Naive thymus-derived CD8-positive, alpha-beta T cell (primary cell): ENCODE measurements at regions not wholly inside any gene's neighbourhood (a gene's known extent, or its start where the extent isn't known, plus 50 kb on each side); places are given as distances from the start of the nearest gene placed in this dataset.
"Not testable (repeated sequence)": the region's sequence is repeated elsewhere in the genome, so short reads cannot be mapped to it uniquely, and the experiment has no call there.

Experiments
- ATAC-seq, 2 donors: fragments of 150-1000 bp; cut with Tn5 transposase in 1 of 2; sonication (Bioruptor Pico), chemical (Tn5 transposase) in 1 of 2; 1 replicate in 1 of 2; 2 replicates in 1 of 2; pipeline ENCODE4 v1.10.0; 2021; ENCODE audit warnings: mild to moderate bottlenecking in 2 of 2, moderate library complexity in 2 of 2
- POLR2A ChIA-PET: fragments of 350-600 bp; sonication (Branson Sonifier 250); formaldehyde crosslinking; loops from one replicate; lab custom pipeline; 2021; ENCODE audit warnings: antibody characterized with exemption; lab: Charles Lee
- DNase-seq, 10 donors: peaks; one replicate each; pipeline versions ENCODE4 v3.0.0 to v3.0.0-alpha.2; 2020 to 2022
- H3K27ac Mint-ChIP-seq, 10 donors: one replicate each; pipeline ENCODE4 v1.8.0; 2020 to 2022; ENCODE audit warnings: mild to moderate bottlenecking in 10 of 10, mixed read lengths in 10 of 10, moderate library complexity in 4 of 10, inconsistent platforms in 1 of 10
- H3K27me3 Mint-ChIP-seq, 5 donors: one replicate each; pipeline ENCODE4 v1.8.0; 2021 to 2022; ENCODE audit warnings: mixed read lengths in 5 of 5
- H3K36me3 Mint-ChIP-seq, 3 donors: one replicate each; pipeline ENCODE4 v1.8.0; 2020 to 2022; ENCODE audit warnings: mixed read lengths in 3 of 3, mild to moderate bottlenecking in 2 of 3, inconsistent platforms in 1 of 3
- H3K4me1 Mint-ChIP-seq, 4 donors: one replicate each; pipeline ENCODE4 v1.8.0; 2021 to 2022; ENCODE audit warnings: mixed read lengths in 4 of 4
- H3K4me3 Mint-ChIP-seq, 10 donors: one replicate each; pipeline ENCODE4 v1.8.0; 2020 to 2022; ENCODE audit warnings: mild to moderate bottlenecking in 10 of 10, mixed read lengths in 10 of 10, moderate library complexity in 6 of 10, inconsistent platforms in 1 of 10
- H3K9me3 Mint-ChIP-seq, 9 donors: one replicate each; pipeline ENCODE4 v1.8.0; 2020 to 2022; ENCODE audit warnings: mixed read lengths in 9 of 9, mild to moderate bottlenecking in 3 of 9, inconsistent platforms in 1 of 9, moderate library complexity in 1 of 9

DNA sequence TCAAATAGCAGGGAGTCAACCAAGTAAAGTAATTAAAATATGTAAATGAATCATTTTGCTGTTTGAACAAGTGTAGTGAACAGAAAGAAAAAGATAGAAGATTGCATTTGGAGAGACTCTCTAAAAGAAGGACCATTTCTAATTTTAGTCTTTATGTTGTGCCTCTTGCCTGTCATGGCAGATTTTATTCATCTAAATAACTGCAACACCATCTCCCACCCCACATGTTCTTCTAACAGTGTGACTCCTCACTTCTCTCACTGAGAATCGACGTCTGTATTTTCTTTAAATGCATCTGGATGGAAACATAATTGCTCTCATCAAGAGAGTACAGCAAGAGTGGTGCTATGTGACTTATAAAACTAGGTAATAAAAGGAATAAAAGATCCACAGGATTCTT, 439.9 kb upstream of the GBE1 start:
- Mint-ChIP-seq H3K27me3 (peaks cover 0 to 4% (median 0%) of the 10 kb centered on the region in 5 donors), H3K27ac (no peak overlapping the region), H3K4me1 (peaks cover 0 to 3% (median 0%) of the 10 kb centered on the region in 4 donors), H3K9me3 (peaks cover 0 to 11% (median 0%) of the 10 kb centered on the region in 9 donors), H3K36me3 (no peaks in the 10 kb centered on the region), H3K4me3 (no peak overlapping the region)
- POLR2A ChIA-PET, result no interaction called here
- no peak for ATAC-seq
- no peak for DNase-seq

DNA sequence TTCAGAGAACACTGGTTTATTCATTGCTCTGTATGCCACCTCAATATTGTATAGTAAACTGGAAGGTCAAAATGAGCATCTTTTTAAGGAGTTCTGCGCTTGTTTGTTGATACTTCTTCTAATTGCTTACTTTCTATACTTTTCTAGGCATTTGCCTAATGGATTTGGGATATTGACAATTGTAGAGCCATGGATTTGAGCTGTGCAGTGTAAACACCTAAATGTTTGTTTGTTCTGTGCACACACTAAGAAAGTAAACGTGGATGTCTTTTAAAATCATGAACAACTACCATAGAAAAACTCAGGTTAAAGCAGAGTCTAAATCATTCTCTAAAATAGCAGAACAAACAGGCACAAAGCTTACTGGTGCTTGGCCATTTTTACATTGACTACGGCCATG, 436.6 kb upstream of the GBE1 start:
- ATAC-seq (no peak), DNase-seq (no peak)
- POLR2A ChIA-PET, result no interaction called here
- Mint-ChIP-seq H3K27me3 (peaks cover 0 to 2% (median 0%) of the 10 kb centered on the region in 5 donors), H3K9me3 (peaks cover 0 to 2% (median 0%) of the 10 kb centered on the region in 9 donors), H3K27ac (no peak overlapping the region), H3K36me3 (no peaks in the 10 kb centered on the region), H3K4me1 (no peaks in the 10 kb centered on the region), H3K4me3 (no peak overlapping the region)

DNA sequence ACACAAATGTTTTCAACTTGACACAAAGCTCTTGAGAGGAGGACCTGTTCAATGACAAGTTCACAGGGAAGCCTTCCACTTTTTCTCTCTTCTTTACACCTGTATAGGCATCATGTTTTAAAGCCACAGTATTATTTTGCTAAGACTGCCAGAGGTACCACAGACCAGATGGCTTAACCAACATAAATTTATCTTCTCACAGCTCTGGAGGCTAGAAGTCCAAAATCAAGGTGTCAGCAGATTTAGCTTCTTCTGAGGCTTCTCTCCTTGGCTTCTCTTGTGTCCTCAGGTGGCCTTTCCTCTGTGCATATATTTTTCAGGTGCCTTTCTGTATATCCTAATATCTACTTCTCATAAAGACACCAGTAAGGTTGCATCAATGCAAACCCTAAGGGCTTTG, 435.2 kb upstream of the GBE1 start:
- peaks cover 0 to 2% (median 0%) of the 10 kb centered on the region in 9 donors for H3K9me3 Mint-ChIP-seq
- H3K27ac Mint-ChIP-seq, result no peak overlapping the region
- no peak for DNase-seq
- peaks cover 0 to 3% (median 0%) of the 10 kb centered on the region in 5 donors for H3K27me3 Mint-ChIP-seq
- no peak overlapping the region for H3K4me3 Mint-ChIP-seq
- POLR2A ChIA-PET, result no interaction called here
- H3K4me1 Mint-ChIP-seq, result no peaks in the 10 kb centered on the region
- H3K36me3 Mint-ChIP-seq, result no peaks in the 10 kb centered on the region
- ATAC-seq, result no peak

DNA sequence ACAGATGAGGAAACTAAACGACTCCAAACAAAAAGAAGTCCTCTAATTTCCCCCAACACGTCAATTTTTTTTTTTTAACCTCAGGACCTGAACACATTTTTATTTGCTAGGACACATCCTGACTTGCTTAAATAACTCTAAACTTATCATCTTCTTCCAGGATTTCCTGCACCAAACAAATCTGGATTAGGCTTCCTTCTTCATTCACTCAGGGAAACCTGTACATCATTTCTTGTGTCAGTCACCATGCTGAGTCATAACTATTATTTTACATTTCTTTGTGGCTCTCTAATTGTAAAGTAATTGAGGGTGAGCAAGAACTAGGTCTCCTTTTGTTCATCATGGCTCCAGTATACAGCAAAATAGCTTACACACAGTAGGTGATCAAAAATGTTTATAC, 433.4 kb upstream of the GBE1 start:
- peaks cover 0 to 2% (median 0%) of the 10 kb centered on the region in 9 donors for H3K9me3 Mint-ChIP-seq
- DNase-seq (no peak), ATAC-seq (no peak)
- H3K4me3 Mint-ChIP-seq, result no peak overlapping the region
- H3K27ac Mint-ChIP-seq, result no peak overlapping the region
- H3K36me3 Mint-ChIP-seq, result no peaks in the 10 kb centered on the region
- POLR2A ChIA-PET, result no interaction called here
- H3K27me3 Mint-ChIP-seq, result peaks cover 0 to 3% (median 0%) of the 10 kb centered on the region in 5 donors
- H3K4me1 Mint-ChIP-seq, result no peaks in the 10 kb centered on the region

DNA sequence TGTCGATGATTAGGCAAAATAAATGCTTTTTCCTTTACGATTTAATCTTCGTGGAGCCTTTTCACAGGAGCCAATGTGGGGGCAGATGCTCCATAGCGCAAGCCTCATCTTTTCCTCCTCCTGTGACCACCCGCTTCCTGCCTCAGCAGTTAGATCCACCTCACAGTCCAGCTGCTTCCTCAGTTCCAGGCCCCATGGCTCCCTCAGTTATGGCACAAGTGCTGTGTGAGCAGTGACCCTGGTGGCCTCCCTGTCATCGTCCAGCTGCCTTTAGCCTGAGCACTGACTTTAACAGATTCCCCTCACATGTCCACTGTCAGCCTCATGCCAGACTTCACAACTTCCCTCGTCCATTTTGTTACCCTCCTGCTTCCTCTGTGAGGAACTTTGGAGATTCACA, 424.6 kb upstream of the GBE1 start:
- H3K36me3 Mint-ChIP-seq, result no peaks in the 10 kb centered on the region
- ATAC-seq (no peak), DNase-seq (no peak)
- no peaks in the 10 kb centered on the region for H3K4me1 Mint-ChIP-seq
- H3K4me3 Mint-ChIP-seq, result no peak overlapping the region
- peaks cover 0 to 2% (median 0%) of the 10 kb centered on the region in 9 donors for H3K9me3 Mint-ChIP-seq
- POLR2A ChIA-PET, result no interaction called here
- H3K27ac Mint-ChIP-seq, result no peak overlapping the region
- H3K27me3 Mint-ChIP-seq, result no peaks in the 10 kb centered on the region

DNA sequence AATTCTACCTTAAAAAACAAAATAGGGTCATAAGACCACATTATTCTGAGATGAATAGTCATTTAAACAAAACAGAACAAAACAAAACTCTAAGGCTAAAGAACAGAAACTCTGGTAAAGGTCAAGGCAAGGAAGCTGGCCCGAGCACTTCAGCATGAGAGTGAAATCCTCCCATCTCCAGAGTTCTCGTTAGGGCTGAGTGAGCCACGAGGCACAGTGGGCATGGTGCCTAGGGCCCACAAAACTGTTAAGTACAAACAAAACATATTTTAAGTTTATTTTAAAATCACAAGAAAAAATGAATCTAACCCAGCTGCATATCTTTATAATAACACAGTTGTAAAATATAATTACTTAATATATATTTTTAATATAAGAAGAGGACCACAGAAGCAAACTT, 417.8 kb upstream of the GBE1 start:
- peaks cover 0 to 3% (median 0%) of the 10 kb centered on the region in 9 donors for H3K9me3 Mint-ChIP-seq
- POLR2A ChIA-PET, result no interaction called here
- H3K27ac Mint-ChIP-seq, result no peak overlapping the region
- no peak for DNase-seq
- no peak overlapping the region for H3K4me3 Mint-ChIP-seq
- peaks cover 0 to 1% (median 0%) of the 10 kb centered on the region in 5 donors for H3K27me3 Mint-ChIP-seq
- no peaks in the 10 kb centered on the region for H3K36me3 Mint-ChIP-seq
- H3K4me1 Mint-ChIP-seq, result no peaks in the 10 kb centered on the region
- no peak for ATAC-seq

DNA sequence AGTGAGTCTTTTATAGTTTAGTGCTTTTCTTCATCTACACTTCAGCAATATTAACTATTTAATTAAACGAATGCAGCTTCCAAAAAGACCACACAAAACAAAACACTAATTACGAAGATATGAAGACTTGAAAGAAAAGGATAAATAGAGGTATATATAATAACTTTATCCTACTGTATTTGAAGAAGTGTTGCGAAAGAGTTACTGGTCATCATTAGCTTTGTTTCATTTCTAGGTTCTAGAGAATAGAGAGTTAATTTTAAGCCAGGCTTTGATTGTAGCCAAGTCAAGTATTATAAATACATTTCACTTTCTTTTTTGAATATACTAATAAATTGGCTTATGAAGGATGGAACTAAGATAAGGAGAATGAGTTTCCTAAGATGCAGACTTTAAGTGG, 416.8 kb upstream of the GBE1 start:
- peaks cover 0 to 3% (median 0%) of the 10 kb centered on the region in 9 donors for H3K9me3 Mint-ChIP-seq
- DNase-seq (no peak), ATAC-seq (no peak)
- no peak overlapping the region for H3K27ac Mint-ChIP-seq
- H3K27me3 Mint-ChIP-seq, result peaks cover 0 to 1% (median 0%) of the 10 kb centered on the region in 5 donors
- H3K4me1 Mint-ChIP-seq, result no peaks in the 10 kb centered on the region
- H3K36me3 Mint-ChIP-seq, result no peaks in the 10 kb centered on the region
- POLR2A ChIA-PET, result no interaction called here
- H3K4me3 Mint-ChIP-seq, result no peak overlapping the region

DNA sequence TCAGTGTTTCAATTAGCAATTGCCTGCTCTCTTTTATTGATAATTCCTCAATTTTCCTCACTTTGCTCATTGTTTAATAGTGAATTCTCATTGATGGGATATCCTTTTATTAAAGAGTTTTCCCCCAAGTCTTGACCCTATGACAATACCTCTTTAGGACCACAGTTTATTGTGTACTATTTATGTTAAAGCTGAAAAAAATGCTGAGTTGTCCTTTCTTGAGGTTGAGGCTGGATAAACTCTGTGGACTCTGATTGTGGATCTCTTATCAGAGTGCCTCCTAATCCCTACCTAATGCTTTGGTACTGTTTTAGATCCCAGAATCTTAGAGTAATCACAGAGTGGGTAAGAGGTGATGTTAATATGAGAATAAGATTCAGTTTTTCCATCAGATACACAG, 416.3 kb upstream of the GBE1 start:
- H3K9me3 Mint-ChIP-seq, result peaks cover 0 to 3% (median 0%) of the 10 kb centered on the region in 9 donors
- H3K27ac Mint-ChIP-seq, result no peak overlapping the region
- POLR2A ChIA-PET, result no interaction called here
- no peak overlapping the region for H3K4me3 Mint-ChIP-seq
- H3K4me1 Mint-ChIP-seq, result no peaks in the 10 kb centered on the region
- peaks cover 0 to 1% (median 0%) of the 10 kb centered on the region in 5 donors for H3K27me3 Mint-ChIP-seq
- DNase-seq (no peak), ATAC-seq (no peak)
- no peaks in the 10 kb centered on the region for H3K36me3 Mint-ChIP-seq

DNA sequence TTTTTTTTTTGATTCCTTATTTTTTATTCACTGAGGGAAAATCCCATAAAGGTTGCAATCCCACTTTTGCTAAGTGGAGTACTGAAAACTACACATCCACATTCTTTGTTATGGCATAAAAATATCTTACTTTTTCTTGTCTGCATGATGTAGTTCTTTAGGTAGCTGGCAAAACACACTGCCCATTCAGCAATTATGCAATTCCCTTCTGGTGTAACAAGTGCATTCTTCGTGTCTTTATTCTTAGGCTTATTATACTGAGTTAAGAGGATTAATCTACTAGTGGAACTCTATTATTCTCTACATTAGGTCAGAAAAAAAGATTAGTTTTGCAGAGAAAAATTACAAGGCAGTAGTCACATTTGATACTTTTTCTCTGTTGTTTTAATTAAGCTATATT, 403.8 kb upstream of the GBE1 start:
- POLR2A ChIA-PET, result no interaction called here

DNA sequence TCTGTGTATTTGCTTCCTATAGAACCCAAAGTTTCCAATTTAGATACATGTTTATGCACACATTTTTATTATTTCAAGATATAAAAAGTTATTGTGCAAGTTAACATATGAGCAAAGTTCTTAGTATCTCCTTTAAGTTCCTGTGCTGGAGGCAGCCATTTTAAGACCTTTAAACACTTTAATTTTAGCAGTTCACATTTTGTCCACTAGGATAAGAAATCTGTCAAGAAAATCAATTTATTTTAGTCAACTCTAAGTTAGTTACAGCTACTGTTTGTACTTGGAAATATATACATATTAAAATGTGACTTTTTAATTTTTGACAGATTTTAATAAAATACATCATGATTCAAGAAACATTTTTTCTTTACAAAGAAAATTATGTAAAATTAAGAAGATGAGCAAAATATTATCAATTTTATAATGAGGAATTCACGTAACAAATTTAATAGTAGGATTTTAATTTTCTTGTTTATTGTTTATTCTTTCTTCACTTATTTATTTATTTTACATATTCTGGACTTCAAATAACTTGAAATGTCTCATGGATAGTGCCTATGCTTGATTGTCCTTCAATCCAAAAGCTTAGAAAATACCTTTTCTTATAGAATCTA, 402.6 kb upstream of the GBE1 start:
- no peak overlapping the region for H3K27ac Mint-ChIP-seq
- peaks cover 0 to 12% (median 0%) of the 10 kb centered on the region in 9 donors for H3K9me3 Mint-ChIP-seq
- H3K36me3 Mint-ChIP-seq, result no peaks in the 10 kb centered on the region
- peaks cover 0 to 2% (median 0%) of the 10 kb centered on the region in 4 donors for H3K4me1 Mint-ChIP-seq
- peaks cover 0 to 3% (median 0%) of the 10 kb centered on the region in 5 donors for H3K27me3 Mint-ChIP-seq
- ATAC-seq (peak in 1 of 2 donors; percentile 30), DNase-seq (no peak)
- POLR2A ChIA-PET, result no interaction called here
- no peak overlapping the region for H3K4me3 Mint-ChIP-seq

More for the DNA sequence above, 403.8 kb upstream of the GBE1 start:
- ATAC-seq, result no peak
- no peak for DNase-seq
- Mint-ChIP-seq H3K27ac (no peak overlapping the region), H3K27me3 (peaks cover 0 to 3% (median 0%) of the 10 kb centered on the region in 5 donors), H3K9me3 (peaks cover 0 to 12% (median 0%) of the 10 kb centered on the region in 9 donors), H3K4me1 (peaks cover 0 to 2% (median 0%) of the 10 kb centered on the region in 4 donors), H3K4me3 (no peak overlapping the region), H3K36me3 (no peaks in the 10 kb centered on the region)

DNA sequence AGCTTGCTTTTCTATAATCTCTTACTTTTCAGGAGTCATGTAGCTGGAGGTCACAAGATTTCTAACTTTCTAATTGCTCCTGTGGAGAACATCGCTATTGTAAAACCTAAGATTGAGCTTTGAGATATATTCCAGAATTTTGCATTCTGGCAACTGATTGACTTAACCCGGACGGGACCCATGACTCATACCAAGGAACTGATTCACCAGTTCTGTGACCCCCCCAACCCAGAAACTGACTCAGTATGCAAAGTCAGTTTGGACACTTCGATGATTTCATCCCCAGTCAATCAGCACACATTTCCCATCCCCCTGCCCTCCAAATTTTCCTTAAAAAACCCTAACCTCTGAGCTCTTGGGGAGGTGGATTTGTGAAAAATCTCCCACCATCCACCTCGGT, 396.5 kb upstream of the GBE1 start:
- DNase-seq (no peak), ATAC-seq (no peak)
- Mint-ChIP-seq H3K4me1 (no peaks in the 10 kb centered on the region), H3K4me3 (no peak overlapping the region), H3K9me3 (peaks cover 0 to 9% (median 0%) of the 10 kb centered on the region in 9 donors), H3K36me3 (no peaks in the 10 kb centered on the region), H3K27ac (no peak overlapping the region), H3K27me3 (peaks cover 0 to 10% (median 1%) of the 10 kb centered on the region in 5 donors)
- POLR2A ChIA-PET, result no interaction called here

DNA sequence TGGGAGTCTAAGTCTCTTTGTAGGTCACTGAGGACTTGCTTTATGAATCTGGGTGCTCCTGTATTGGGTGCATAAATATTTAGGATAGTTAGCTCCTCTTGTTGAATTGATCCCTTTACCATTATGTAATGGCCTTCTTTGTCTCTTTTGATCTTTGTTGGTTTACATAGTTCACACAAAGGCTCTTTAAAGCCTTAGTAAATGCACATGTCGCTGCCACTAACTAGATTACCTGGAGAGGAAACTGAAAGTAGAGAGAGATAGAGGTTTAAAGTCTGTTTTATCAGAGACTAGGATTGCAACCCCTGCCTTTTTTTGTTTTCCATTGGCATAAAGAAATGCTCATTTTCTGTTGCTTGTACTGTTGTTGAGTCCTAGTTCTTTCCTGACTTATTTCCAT, 392.4 kb upstream of the GBE1 start:
- POLR2A ChIA-PET, H3K9me3 Mint-ChIP-seq, ATAC-seq, H3K4me1 Mint-ChIP-seq, DNase-seq, H3K27ac Mint-ChIP-seq, H3K4me3 Mint-ChIP-seq, H3K36me3 Mint-ChIP-seq: not testable (repeated sequence)
- peaks cover 0 to 10% (median 1%) of the 10 kb centered on the region in 5 donors for H3K27me3 Mint-ChIP-seq

DNA sequence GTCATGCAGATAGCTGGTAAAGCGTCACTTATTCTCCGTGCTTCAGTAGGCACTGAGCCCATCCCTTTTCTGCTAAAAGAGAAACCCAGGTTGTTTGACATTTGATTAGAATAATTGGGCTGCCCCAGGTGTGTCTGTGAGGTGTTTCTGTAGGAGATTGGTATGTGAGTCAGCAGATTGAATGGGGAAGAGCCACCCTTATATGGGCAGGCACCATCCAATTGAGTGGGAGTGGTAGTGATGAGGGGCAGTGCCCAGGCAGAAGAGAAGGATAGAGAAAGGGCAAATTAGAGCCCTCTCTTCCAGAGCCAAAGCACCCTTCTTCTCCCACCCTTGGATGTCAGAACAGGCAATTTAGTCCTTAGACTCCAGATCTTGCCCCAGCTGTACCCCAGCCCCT, 384.3 kb upstream of the GBE1 start:
- H3K4me3 Mint-ChIP-seq, result no peak overlapping the region
- ATAC-seq, result no peak
- POLR2A ChIA-PET, result no interaction called here
- no peak for DNase-seq
- no peaks in the 10 kb centered on the region for H3K4me1 Mint-ChIP-seq
- peaks cover 0 to 2% (median 0%) of the 10 kb centered on the region in 9 donors for H3K9me3 Mint-ChIP-seq
- H3K36me3 Mint-ChIP-seq, result no peaks in the 10 kb centered on the region
- no peak overlapping the region for H3K27ac Mint-ChIP-seq
- peaks cover 0 to 4% (median 0%) of the 10 kb centered on the region in 5 donors for H3K27me3 Mint-ChIP-seq

DNA sequence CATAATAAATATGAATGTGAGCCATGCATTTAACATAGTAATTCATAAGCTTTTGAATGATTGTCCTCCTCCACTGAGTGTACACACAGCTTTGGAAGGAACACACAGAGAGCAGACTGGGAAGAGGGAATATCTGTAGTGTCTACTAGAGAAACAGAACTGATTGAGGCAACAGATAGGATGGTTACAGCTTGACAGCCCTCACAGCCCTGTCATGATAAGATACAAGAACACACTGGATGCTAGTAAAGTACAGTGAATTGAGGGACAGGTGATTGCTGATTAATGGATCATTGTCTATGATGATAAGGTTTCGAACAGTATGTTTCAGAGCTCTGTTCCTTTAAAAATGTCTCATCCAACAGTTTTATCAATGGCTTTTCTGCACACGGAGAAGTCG, 383.4 kb upstream of the GBE1 start:
- POLR2A ChIA-PET, result no interaction called here
- ATAC-seq (no peak), DNase-seq (no peak)
- no peak overlapping the region for H3K27ac Mint-ChIP-seq
- no peaks in the 10 kb centered on the region for H3K36me3 Mint-ChIP-seq
- peaks cover 0 to 2% (median 0%) of the 10 kb centered on the region in 9 donors for H3K9me3 Mint-ChIP-seq
- no peaks in the 10 kb centered on the region for H3K4me1 Mint-ChIP-seq
- H3K27me3 Mint-ChIP-seq, result peaks cover 0 to 4% (median 0%) of the 10 kb centered on the region in 5 donors
- no peak overlapping the region for H3K4me3 Mint-ChIP-seq
